Activated CD8-positive, alpha-beta T cell treated with anti-CD3 and anti-CD28 coated beads for 36 hours (primary cell): ENCODE measurements at regions not wholly inside any gene's neighbourhood (a gene's known extent, or its start where the extent isn't known, plus 50 kb on each side); places are given as distances from the start of the nearest gene placed in this dataset.

Source experiments
- ATAC-seq: fragments of 200-7000 bp; cut with Tn5 transposase; one replicate; pipeline ENCODE4 v1.10.0; 2021; ENCODE audit warnings: mild to moderate bottlenecking, moderate library complexity
- CTCF ChIA-PET: fragments of 350-600 bp; sonication (Branson Sonifier 250); formaldehyde crosslinking; loops from one replicate; lab custom pipeline; 2021; ENCODE audit warnings: antibody characterized with exemption; lab: Charles Lee
- POLR2A ChIA-PET: fragments of 350-600 bp; sonication (Branson Sonifier 250); formaldehyde crosslinking; loops from one replicate; lab custom pipeline; 2021; ENCODE audit warnings: antibody characterized with exemption; lab: Charles Lee
- DNase-seq: peaks from one replicate; pipeline ENCODE4 v3.0.0-alpha.2; 2020
- H3K27ac Mint-ChIP-seq: one replicate; pipeline ENCODE4 v1.8.0; 2021; ENCODE audit warnings: mild to moderate bottlenecking, mixed read lengths
- H3K27me3 Mint-ChIP-seq: one replicate; pipeline ENCODE4 v1.8.0; 2021; ENCODE audit warnings: mixed read lengths
- H3K36me3 Mint-ChIP-seq: one replicate; pipeline ENCODE4 v1.8.0; 2021; ENCODE audit warnings: low read depth, mixed read lengths
- H3K4me1 Mint-ChIP-seq: one replicate; pipeline ENCODE4 v1.8.0; 2021; ENCODE audit warnings: low read depth, mixed read lengths
- H3K4me3 Mint-ChIP-seq: one replicate; pipeline ENCODE4 v1.8.0; 2021; ENCODE audit warnings: mild to moderate bottlenecking, moderate library complexity, mixed read lengths
- H3K9me3 Mint-ChIP-seq: one replicate; pipeline ENCODE4 v1.8.0; 2021; ENCODE audit warnings: mixed read lengths
- CTCF ChIP-seq: fragments of 200-600 bp; IDR thresholded peaks from one replicate; pipeline ENCODE4 v1.8.0; 2022; ENCODE audit warnings: antibody characterized with exemption, mild to moderate bottlenecking
- intact Hi-C: fragments of 100-400 bp; cut with micrococcal nuclease; formaldehyde crosslinking; loops from one replicate; pipeline ENCODE4 v1.10.0; 2022

DNA sequence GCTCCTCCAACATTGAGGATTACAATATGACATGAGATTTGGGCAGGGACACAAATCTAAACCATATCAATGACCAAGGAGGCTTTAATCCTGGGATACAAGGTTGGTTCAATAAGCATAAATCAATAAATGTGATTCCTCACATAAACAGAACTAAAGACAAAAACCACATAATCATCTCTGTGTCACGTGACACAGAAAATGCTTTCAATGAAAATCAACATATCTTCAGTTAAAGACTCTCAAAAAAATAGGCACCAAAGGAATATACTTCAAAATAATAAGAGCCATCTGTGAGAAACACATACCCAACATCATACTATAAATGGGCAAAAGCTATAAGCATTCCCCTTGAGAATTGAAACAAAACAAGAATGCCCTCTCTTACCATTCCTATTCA lies 604.9 kb downstream of the SEMA5A start:
- intact Hi-C loops, result no loop called here

GRCh38 chr5:8943301-8943700 lies 602.6 kb downstream of the SEMA5A start:
- H3K27me3 Mint-ChIP-seq, result no peaks in the 10 kb centered on the region
- ATAC-seq, result no peak

More for the DNA sequence above, 604.9 kb downstream of the SEMA5A start:
- POLR2A ChIA-PET, result no interaction called here
- no peak for TF ChIP-seq CTCF
- CTCF ChIA-PET, result no interaction called here
- no peaks in the 10 kb centered on the region for H3K27me3 Mint-ChIP-seq
- no peaks in the 10 kb centered on the region for H3K4me1 Mint-ChIP-seq
- H3K27ac Mint-ChIP-seq, result no peak overlapping the region
- no peak overlapping the region for H3K4me3 Mint-ChIP-seq
- ATAC-seq (no peak), DNase-seq (no peak)
- no peaks in the 10 kb centered on the region for H3K36me3 Mint-ChIP-seq
- H3K9me3 Mint-ChIP-seq, result peaks cover 11% of the 10 kb centered on the region

DNA sequence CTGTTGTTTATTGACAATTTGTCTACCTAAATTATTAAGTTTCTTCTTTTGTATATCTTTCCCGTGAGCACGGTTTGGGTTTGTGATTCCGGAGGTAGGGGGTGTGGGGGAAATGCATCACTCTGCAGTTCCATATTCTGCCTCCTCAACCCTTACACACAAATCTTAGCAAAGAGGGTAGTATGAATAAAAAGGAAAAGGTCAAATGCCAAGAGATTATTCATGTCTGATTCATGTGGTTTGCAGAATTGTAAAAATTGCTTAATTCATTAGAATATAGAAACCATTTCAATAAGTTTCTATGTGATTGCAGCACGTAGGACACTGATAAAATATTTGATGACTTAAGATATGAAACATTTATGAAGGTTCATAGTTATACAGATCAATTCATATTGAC lies 601.9 kb downstream of the SEMA5A start:
- Mint-ChIP-seq H3K36me3 (no peaks in the 10 kb centered on the region), H3K4me3 (no peak overlapping the region), H3K9me3 (peaks cover 9% of the 10 kb centered on the region), H3K27me3 (no peaks in the 10 kb centered on the region), H3K4me1 (no peaks in the 10 kb centered on the region), H3K27ac (no peak overlapping the region)
- DNase-seq, result no peak
- intact Hi-C loops, result no loop called here
- ChIA-PET POLR2A (no interaction called here), CTCF (no interaction called here)
- ATAC-seq, result no peak
- no peak for TF ChIP-seq CTCF

More at GRCh38 chr5:8943301-8943700, 602.6 kb downstream of the SEMA5A start:
- ChIA-PET CTCF (no interaction called here), POLR2A (no interaction called here)
- peaks cover 9% of the 10 kb centered on the region for H3K9me3 Mint-ChIP-seq
- H3K4me3 Mint-ChIP-seq, result no peak overlapping the region
- TF ChIP-seq CTCF, result no peak
- H3K27ac Mint-ChIP-seq, result no peak overlapping the region
- H3K4me1 Mint-ChIP-seq, result no peaks in the 10 kb centered on the region
- no peaks in the 10 kb centered on the region for H3K36me3 Mint-ChIP-seq
- DNase-seq, result no peak
- intact Hi-C loops, result no loop called here

DNA sequence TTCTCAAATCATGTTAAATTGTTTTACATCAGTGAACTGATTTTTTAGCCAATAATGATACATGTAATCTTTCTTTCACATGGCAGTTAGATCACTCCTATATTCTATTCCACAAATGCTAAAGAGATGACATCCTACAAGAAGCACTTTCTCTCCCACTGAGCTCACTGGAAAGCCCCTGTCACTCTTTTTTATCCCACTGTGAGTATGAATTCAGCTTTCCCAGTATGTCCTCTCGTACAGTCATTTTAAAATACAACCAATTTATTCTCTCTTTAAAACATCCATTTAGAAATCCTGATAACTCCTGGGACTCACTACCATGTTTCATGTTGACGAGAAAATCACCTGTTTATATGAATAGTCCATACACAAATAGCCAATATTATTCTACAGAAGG lies 599.9 kb downstream of the SEMA5A start:
- Mint-ChIP-seq H3K27me3 (no peaks in the 10 kb centered on the region), H3K4me1 (no peaks in the 10 kb centered on the region), H3K27ac (no peak overlapping the region), H3K4me3 (no peak overlapping the region), H3K36me3 (no peaks in the 10 kb centered on the region), H3K9me3 (peaks cover 4% of the 10 kb centered on the region)
- TF ChIP-seq CTCF, result no peak
- DNase-seq, result no peak
- no peak for ATAC-seq
- intact Hi-C loops, result no loop called here
- ChIA-PET POLR2A (no interaction called here), CTCF (no interaction called here)

GRCh38 chr5:8949908-8950307 lies 596.0 kb downstream of the SEMA5A start:
- no peak for ATAC-seq
- ChIA-PET CTCF (no interaction called here), POLR2A (no interaction called here)
- no peaks in the 10 kb centered on the region for H3K9me3 Mint-ChIP-seq
- no peaks in the 10 kb centered on the region for H3K27me3 Mint-ChIP-seq
- intact Hi-C loops, result no loop called here
- no peak for TF ChIP-seq CTCF
- H3K4me1 Mint-ChIP-seq, result no peaks in the 10 kb centered on the region
- H3K4me3 Mint-ChIP-seq, result no peak overlapping the region
- H3K27ac Mint-ChIP-seq, result no peak overlapping the region
- no peaks in the 10 kb centered on the region for H3K36me3 Mint-ChIP-seq
- DNase-seq, result no peak
